K562 (cell line): ENCODE measurements at regions not wholly inside any gene's neighbourhood (a gene's known extent, or its start where the extent isn't known, plus 50 kb on each side); places are given as distances from the start of the nearest gene placed in this dataset.

Source experiments
- GABPB2 ChIP-seq: fragments of 250-450 bp; sonication (Bioruptor Pico); conservative IDR thresholded peaks from 2 replicates; pipeline ENCODE4 v1.5.1; 2021; ENCODE audit warnings: mild to moderate bottlenecking
- NFE2 ChIP-seq: IDR thresholded peaks from 2 replicates; pipeline ENCODE4 v1.6.1; 2014; ENCODE audit warnings: antibody characterized with exemption, low read depth
- TCF7L2 ChIP-seq: fragments of 150-350 bp; IDR thresholded peaks from 2 replicates; pipeline ENCODE4 v1.6.1; 2016; ENCODE audit warnings: low read depth, mild to moderate bottlenecking, low read length, moderate library complexity
- TEAD4 ChIP-seq, 2 experiments: sonication (generic) in 1 of 2; formaldehyde crosslinking in 1 of 2; IDR thresholded peaks; 2 replicates each; pipeline versions ENCODE4 v1.6.1 to v1.8.0; 2012 to 2022; ENCODE audit warnings: borderline replicate concordance in 1 of 2, inconsistent platforms in 1 of 2, low read length in 1 of 2, mild to moderate bottlenecking in 1 of 2, missing genetic modification reagents in 1 of 2
- TRIM24 ChIP-seq, 2 experiments: fragments of 450-650 bp; IDR thresholded peaks; 2 replicates each; pipeline ENCODE4 v1.6.1; 2016
- UBTF ChIP-seq, 2 experiments: IDR thresholded peaks; 2 replicates each; pipeline ENCODE4 v1.6.1; 2012; ENCODE audit warnings: improper control_type of control experiment in 2 of 2, low read depth in 2 of 2, low read length in 2 of 2, borderline replicate concordance in 1 of 2
- ZNF134 ChIP-seq: fragments of 250-450 bp; sonication (Bioruptor Pico); conservative IDR thresholded peaks from 2 replicates; pipeline ENCODE4 v1.4.0; 2020
- ZNF76 ChIP-seq: fragments of 250-450 bp; sonication (Bioruptor Pico); IDR thresholded peaks from 2 replicates; pipeline ENCODE4 v1.4.0; 2020; ENCODE audit warnings: mild to moderate bottlenecking, moderate library complexity, borderline replicate concordance
- TF ChIP-seq, protein P1 (sequence below): fragments of 150-350 bp; conservative IDR thresholded peaks from 2 replicates; pipeline ENCODE4 v1.6.1; 2014; ENCODE audit warnings: low read length
- TF ChIP-seq, protein P2 (sequence below): fragments of 200-600 bp; sonication (generic); IDR thresholded peaks from one replicate; pipeline ENCODE4 v1.6.1; 2012; ENCODE audit warnings: mild to moderate bottlenecking, low read depth, low read length, inconsistent platforms

DNA sequence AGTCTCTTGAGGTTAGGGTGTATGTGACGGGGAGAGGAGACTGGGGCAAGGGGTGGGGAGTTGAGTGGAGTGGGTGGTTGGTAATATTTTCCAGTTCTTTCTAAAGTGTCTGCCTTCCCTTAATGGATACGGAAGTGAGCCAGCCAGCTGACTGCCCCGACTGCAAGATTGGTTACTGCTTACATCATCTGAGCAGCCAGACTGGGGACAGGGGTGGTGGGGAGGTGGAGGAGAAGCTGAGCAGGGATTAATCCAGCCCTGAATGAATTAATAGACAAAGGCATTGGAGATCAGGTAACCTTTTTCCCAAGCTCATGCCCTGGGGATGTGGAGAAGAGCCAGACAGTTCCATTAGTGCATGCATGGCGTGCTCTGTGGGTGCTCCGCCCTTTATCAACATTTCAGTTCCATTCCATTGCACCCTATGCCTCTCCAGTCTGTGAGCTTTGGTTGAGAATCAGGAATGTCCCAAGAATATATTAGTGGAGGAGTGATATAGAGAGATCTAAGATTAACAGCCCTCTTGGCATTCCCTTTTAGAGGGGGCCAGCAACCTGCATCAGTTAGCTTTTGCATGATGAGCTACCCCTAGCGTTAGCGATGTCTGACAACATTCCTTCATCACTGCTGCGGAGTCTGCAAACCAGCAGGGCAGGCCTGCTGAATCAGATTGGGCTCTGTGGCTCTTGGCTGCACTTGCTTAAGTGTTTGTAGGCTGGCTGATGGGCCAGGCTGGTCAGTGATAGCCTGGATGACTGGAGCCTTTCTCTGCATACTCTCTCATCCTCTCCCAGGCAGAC lies 67.4 kb downstream of the TNP1 start (continued):
- TF ChIP-seq TRIM24 (IDR thresholded peaks at IDR 0.05) (peak; percentile 42 to 48; a peak in 2 of 4 replicates), ZNF134 (no peak), UBTF (IDR thresholded peaks at IDR 0.05; ENCODE audit: borderline replicate concordance in 1 of 2, low read depth in 2 of 2, low read length in 2 of 2) (peak in 1 of 2 experiments; percentile 64; a peak in 1 of 4 replicates), NFE2 (no peak), TCF7L2 (no peak), TEAD4 (IDR thresholded peaks at IDR 0.05; ENCODE audit: low read length) (peak; percentile 68; the same call in 1 of the 2 replicates), TEAD4 (CRISPR knock-in tag; IDR thresholded peaks at IDR 0.05; ENCODE audit: borderline replicate concordance) (no peak), ZNF76 (CRISPR knock-in tag) (no peak), GABPB2 (CRISPR knock-in tag) (no peak)
- TF ChIP-seq, protein P1, sequence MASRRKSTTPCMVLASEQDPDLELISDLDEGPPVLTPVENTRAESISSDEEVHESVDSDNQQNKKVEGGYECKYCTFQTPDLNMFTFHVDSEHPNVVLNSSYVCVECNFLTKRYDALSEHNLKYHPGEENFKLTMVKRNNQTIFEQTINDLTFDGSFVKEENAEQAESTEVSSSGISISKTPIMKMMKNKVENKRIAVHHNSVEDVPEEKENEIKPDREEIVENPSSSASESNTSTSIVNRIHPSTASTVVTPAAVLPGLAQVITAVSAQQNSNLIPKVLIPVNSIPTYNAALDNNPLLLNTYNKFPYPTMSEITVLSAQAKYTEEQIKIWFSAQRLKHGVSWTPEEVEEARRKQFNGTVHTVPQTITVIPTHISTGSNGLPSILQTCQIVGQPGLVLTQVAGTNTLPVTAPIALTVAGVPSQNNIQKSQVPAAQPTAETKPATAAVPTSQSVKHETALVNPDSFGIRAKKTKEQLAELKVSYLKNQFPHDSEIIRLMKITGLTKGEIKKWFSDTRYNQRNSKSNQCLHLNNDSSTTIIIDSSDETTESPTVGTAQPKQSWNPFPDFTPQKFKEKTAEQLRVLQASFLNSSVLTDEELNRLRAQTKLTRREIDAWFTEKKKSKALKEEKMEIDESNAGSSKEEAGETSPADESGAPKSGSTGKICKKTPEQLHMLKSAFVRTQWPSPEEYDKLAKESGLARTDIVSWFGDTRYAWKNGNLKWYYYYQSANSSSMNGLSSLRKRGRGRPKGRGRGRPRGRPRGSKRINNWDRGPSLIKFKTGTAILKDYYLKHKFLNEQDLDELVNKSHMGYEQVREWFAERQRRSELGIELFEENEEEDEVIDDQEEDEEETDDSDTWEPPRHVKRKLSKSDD, result no peak
- TF ChIP-seq, protein P2, sequence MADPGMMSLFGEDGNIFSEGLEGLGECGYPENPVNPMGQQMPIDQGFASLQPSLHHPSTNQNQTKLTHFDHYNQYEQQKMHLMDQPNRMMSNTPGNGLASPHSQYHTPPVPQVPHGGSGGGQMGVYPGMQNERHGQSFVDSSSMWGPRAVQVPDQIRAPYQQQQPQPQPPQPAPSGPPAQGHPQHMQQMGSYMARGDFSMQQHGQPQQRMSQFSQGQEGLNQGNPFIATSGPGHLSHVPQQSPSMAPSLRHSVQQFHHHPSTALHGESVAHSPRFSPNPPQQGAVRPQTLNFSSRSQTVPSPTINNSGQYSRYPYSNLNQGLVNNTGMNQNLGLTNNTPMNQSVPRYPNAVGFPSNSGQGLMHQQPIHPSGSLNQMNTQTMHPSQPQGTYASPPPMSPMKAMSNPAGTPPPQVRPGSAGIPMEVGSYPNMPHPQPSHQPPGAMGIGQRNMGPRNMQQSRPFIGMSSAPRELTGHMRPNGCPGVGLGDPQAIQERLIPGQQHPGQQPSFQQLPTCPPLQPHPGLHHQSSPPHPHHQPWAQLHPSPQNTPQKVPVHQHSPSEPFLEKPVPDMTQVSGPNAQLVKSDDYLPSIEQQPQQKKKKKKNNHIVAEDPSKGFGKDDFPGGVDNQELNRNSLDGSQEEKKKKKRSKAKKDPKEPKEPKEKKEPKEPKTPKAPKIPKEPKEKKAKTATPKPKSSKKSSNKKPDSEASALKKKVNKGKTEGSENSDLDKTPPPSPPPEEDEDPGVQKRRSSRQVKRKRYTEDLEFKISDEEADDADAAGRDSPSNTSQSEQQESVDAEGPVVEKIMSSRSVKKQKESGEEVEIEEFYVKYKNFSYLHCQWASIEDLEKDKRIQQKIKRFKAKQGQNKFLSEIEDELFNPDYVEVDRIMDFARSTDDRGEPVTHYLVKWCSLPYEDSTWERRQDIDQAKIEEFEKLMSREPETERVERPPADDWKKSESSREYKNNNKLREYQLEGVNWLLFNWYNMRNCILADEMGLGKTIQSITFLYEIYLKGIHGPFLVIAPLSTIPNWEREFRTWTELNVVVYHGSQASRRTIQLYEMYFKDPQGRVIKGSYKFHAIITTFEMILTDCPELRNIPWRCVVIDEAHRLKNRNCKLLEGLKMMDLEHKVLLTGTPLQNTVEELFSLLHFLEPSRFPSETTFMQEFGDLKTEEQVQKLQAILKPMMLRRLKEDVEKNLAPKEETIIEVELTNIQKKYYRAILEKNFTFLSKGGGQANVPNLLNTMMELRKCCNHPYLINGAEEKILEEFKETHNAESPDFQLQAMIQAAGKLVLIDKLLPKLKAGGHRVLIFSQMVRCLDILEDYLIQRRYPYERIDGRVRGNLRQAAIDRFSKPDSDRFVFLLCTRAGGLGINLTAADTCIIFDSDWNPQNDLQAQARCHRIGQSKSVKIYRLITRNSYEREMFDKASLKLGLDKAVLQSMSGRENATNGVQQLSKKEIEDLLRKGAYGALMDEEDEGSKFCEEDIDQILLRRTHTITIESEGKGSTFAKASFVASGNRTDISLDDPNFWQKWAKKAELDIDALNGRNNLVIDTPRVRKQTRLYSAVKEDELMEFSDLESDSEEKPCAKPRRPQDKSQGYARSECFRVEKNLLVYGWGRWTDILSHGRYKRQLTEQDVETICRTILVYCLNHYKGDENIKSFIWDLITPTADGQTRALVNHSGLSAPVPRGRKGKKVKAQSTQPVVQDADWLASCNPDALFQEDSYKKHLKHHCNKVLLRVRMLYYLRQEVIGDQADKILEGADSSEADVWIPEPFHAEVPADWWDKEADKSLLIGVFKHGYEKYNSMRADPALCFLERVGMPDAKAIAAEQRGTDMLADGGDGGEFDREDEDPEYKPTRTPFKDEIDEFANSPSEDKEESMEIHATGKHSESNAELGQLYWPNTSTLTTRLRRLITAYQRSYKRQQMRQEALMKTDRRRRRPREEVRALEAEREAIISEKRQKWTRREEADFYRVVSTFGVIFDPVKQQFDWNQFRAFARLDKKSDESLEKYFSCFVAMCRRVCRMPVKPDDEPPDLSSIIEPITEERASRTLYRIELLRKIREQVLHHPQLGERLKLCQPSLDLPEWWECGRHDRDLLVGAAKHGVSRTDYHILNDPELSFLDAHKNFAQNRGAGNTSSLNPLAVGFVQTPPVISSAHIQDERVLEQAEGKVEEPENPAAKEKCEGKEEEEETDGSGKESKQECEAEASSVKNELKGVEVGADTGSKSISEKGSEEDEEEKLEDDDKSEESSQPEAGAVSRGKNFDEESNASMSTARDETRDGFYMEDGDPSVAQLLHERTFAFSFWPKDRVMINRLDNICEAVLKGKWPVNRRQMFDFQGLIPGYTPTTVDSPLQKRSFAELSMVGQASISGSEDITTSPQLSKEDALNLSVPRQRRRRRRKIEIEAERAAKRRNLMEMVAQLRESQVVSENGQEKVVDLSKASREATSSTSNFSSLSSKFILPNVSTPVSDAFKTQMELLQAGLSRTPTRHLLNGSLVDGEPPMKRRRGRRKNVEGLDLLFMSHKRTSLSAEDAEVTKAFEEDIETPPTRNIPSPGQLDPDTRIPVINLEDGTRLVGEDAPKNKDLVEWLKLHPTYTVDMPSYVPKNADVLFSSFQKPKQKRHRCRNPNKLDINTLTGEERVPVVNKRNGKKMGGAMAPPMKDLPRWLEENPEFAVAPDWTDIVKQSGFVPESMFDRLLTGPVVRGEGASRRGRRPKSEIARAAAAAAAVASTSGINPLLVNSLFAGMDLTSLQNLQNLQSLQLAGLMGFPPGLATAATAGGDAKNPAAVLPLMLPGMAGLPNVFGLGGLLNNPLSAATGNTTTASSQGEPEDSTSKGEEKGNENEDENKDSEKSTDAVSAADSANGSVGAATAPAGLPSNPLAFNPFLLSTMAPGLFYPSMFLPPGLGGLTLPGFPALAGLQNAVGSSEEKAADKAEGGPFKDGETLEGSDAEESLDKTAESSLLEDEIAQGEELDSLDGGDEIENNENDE, result no peak
